ENCODE measurements at regions not wholly inside any gene's neighbourhood (a gene's known extent, or its start where the extent isn't known, plus 50 kb on each side); places are given as distances from the start of the nearest gene placed in this dataset.
A peak's percentile ranks its signal among the peaks of the same experiment; 100 is the strongest.

DNA sequence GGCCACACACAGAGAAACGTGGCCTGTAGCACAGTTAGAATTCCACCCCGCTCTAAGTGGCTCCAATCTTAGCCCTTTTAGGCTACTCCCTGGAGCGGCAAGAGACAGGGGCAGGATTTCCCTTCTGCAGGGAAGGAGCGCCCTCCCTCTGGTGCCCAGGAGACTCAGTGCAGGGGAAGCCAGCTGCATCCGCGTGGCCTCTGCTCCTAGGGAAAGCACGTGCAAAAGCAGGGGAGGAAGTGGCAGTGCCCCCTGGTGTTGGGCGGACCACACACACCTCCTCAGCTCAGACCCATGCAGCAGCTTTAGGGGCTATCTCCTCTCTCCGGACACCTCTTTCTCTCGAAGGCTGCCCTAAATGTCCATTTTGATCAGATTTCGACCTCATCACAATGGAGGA lies 50.0 kb downstream of the SPRING1 start:
- H4K5ac ChIP-seq (ENCODE audit: insufficient read length, low read depth, low read length): no peak overlapping the region
- no peaks in the 10 kb centered on the region for H3K9me3 Mint-ChIP-seq
- no peak overlapping the region for H2BK15ac ChIP-seq (ENCODE audit: low read depth, low read length)
- peak; percentile 92 for DNase-seq
- TF ChIP-seq, protein P1, sequence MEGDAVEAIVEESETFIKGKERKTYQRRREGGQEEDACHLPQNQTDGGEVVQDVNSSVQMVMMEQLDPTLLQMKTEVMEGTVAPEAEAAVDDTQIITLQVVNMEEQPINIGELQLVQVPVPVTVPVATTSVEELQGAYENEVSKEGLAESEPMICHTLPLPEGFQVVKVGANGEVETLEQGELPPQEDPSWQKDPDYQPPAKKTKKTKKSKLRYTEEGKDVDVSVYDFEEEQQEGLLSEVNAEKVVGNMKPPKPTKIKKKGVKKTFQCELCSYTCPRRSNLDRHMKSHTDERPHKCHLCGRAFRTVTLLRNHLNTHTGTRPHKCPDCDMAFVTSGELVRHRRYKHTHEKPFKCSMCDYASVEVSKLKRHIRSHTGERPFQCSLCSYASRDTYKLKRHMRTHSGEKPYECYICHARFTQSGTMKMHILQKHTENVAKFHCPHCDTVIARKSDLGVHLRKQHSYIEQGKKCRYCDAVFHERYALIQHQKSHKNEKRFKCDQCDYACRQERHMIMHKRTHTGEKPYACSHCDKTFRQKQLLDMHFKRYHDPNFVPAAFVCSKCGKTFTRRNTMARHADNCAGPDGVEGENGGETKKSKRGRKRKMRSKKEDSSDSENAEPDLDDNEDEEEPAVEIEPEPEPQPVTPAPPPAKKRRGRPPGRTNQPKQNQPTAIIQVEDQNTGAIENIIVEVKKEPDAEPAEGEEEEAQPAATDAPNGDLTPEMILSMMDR (conservative IDR thresholded peaks at IDR 0.05): peak; percentile 89
- H3K14ac ChIP-seq (ENCODE audit: insufficient read depth, low read length): no peak overlapping the region
- H4K20me1 ChIP-seq (ENCODE audit: control insufficient read depth, insufficient read depth, insufficient read length): no peaks in the 10 kb centered on the region
- H2AK5ac ChIP-seq (ENCODE audit: insufficient read length, low read length): no peak overlapping the region
- no peaks in the 10 kb centered on the region for H3K4me1 ChIP-seq (ENCODE audit: insufficient read depth, low read length)
- H3K4ac ChIP-seq (ENCODE audit: low read depth, low read length): no peak overlapping the region
- no peak overlapping the region for H3K27ac ChIP-seq (ENCODE audit: insufficient read length, low read depth, low read length)
- 0 out of 7 replicates have a peak, but pooled peaks cover 0 to 2% (median 0%) of the 10 kb centered on the region in 3 experiments for H3K36me3 Mint-ChIP-seq (ENCODE audit: insufficient read depth in 1 of 3, low read depth in 3 of 3)
- H3K4me2 ChIP-seq (ENCODE audit: insufficient read depth, insufficient read length, low read length): no peak overlapping the region
- H3K27me3 ChIP-seq (ENCODE audit: insufficient read depth, low read length): no peaks in the 10 kb centered on the region
- no peak overlapping the region for H2BK12ac ChIP-seq (ENCODE audit: insufficient read length, low read depth, low read length)
- H2BK5ac ChIP-seq (ENCODE audit: insufficient read length, low read length): no peak overlapping the region
- H4K91ac ChIP-seq (ENCODE audit: insufficient read length, low read depth, low read length): no peak overlapping the region
- no peak overlapping the region for H3K4me3 Mint-ChIP-seq
- peaks cover 8 to 15% of the 10 kb centered on the region in 2 experiments; a peak in 3 of 4 replicates for H3K4me1 Mint-ChIP-seq
- no peak overlapping the region for H3K23ac ChIP-seq (ENCODE audit: insufficient read length, low read depth, low read length)
- H2AFZ ChIP-seq (ENCODE audit: low read length): no peak overlapping the region
- H3T11ph ChIP-seq (ENCODE audit: low read length): no peak overlapping the region
- no CpG with 5 or more reads among the region's 11 CpGs for WGBS (ENCODE audit: extremely low coverage, insufficient read length, low lambda C conversion rate)
- no peaks in the 10 kb centered on the region for H3K79me1 ChIP-seq (ENCODE audit: insufficient read depth, low read depth, low read length, poor library complexity, severe bottlenecking)
- H2BK120ac ChIP-seq (ENCODE audit: low read depth, low read length, poor library complexity, severe bottlenecking): no peak overlapping the region
- no peak overlapping the region for H3K27ac Mint-ChIP-seq
- no peaks in the 10 kb centered on the region for H3K9me3 ChIP-seq (ENCODE audit: control insufficient read depth, low read depth, low read length)
- no peak overlapping the region for H2BK20ac ChIP-seq (ENCODE audit: low read depth, low read length, poor library complexity, severe bottlenecking)
- H3K23me2 ChIP-seq (ENCODE audit: insufficient read length, low read depth, low read length, poor library complexity, severe bottlenecking): no peaks in the 10 kb centered on the region
- H3K79me2 ChIP-seq (ENCODE audit: insufficient read depth, low read length): no peaks in the 10 kb centered on the region
- H3K18ac ChIP-seq (ENCODE audit: insufficient read length, low read depth, low read length): no peak overlapping the region
- peaks cover 10% of the 10 kb centered on the region for H3K27me3 Mint-ChIP-seq (ENCODE audit: low read depth)
- H3K9ac ChIP-seq (ENCODE audit: extremely low read depth, insufficient read length, low read length): no peak overlapping the region
- H4K8ac ChIP-seq (replicated peaks; ENCODE audit: insufficient read length, low read depth, low read length): no peak overlapping the region
- no peak overlapping the region for H3K56ac ChIP-seq (ENCODE audit: insufficient read length, low read depth, low read length)

Measured in H9 (cell line).